ENCODE measurements at regions not wholly inside any gene's neighbourhood (a gene's known extent, or its start where the extent isn't known, plus 50 kb on each side); places are given as distances from the start of the nearest gene placed in this dataset.

DNA sequence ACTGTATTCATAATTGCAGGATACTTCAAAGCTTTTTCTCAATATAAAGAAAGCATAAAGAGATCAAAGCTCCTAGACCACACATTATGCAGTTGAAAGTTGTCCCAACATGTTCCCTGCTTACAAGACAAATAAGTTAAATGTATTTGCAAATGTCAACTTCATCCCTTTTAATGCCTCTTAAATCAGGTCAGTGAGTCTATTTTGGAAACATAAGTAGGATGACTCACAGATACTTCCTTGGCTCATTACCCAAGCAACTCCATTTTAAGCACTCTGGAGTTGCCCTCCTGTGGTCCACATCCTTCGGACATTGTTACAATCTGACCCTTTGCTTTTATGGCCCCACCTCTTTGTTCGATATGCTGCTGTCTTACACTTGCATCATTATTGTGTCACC, 162.0 kb downstream of the FAXC start:
- H3K9me3 ChIP-seq (ENCODE audit: control insufficient read depth, insufficient read depth, low read length) = no peaks in the 10 kb centered on the region
- no peak overlapping the region for H3K4me3 ChIP-seq (ENCODE audit: low read depth, low read length)
- POLR2A ChIA-PET = no interaction called here
- no peaks in the 10 kb centered on the region for H3K27me3 ChIP-seq (ENCODE audit: control insufficient read depth, insufficient read depth, low read length)
- no peak for DNase-seq (ENCODE audit: low read depth, low spot score)
- no peak overlapping the region for H3K27ac ChIP-seq (ENCODE audit: low read depth, low read length)
- CTCF ChIA-PET = no interaction called here
- TF ChIP-seq, protein P1, sequence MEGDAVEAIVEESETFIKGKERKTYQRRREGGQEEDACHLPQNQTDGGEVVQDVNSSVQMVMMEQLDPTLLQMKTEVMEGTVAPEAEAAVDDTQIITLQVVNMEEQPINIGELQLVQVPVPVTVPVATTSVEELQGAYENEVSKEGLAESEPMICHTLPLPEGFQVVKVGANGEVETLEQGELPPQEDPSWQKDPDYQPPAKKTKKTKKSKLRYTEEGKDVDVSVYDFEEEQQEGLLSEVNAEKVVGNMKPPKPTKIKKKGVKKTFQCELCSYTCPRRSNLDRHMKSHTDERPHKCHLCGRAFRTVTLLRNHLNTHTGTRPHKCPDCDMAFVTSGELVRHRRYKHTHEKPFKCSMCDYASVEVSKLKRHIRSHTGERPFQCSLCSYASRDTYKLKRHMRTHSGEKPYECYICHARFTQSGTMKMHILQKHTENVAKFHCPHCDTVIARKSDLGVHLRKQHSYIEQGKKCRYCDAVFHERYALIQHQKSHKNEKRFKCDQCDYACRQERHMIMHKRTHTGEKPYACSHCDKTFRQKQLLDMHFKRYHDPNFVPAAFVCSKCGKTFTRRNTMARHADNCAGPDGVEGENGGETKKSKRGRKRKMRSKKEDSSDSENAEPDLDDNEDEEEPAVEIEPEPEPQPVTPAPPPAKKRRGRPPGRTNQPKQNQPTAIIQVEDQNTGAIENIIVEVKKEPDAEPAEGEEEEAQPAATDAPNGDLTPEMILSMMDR (IDR thresholded peaks at IDR 0.05; ENCODE audit: low read depth, low read length) = no peak

GRCh38 chr6:99186417-99186816, 163.1 kb downstream of the FAXC start:
- POLR2A ChIA-PET = no interaction called here
- no peak overlapping the region for H3K4me3 ChIP-seq (ENCODE audit: low read depth, low read length)
- H3K9me3 ChIP-seq (ENCODE audit: control insufficient read depth, insufficient read depth, low read length) = no peaks in the 10 kb centered on the region
- TF ChIP-seq, protein P1 (IDR thresholded peaks at IDR 0.05; ENCODE audit: low read depth, low read length) = no peak
- DNase-seq (ENCODE audit: low read depth, low spot score) = no peak
- H3K27ac ChIP-seq (ENCODE audit: low read depth, low read length) = no peak overlapping the region
- CTCF ChIA-PET = no interaction called here
- H3K27me3 ChIP-seq (ENCODE audit: control insufficient read depth, insufficient read depth, low read length) = no peaks in the 10 kb centered on the region

DNA sequence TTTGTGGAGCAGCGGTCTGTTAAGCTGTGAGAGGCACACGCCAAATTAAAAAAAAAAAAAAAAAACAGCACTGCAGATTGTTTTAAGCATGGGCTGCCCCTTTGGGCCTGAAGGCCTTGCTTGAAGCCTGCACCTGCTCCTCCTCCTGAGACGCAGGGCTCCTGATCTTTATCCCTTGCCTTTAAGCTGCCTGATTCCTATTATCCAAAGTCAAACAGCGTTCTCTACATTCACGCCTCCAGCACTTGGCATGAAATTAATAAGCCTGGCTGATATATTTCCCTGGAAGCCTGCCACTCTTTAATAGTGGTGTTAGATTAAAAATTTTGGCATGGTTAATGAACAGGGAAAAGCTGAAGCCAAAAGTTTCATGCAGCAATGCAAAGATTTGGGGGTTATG, 163.9 kb downstream of the FAXC start:
- H3K27ac ChIP-seq (ENCODE audit: low read depth, low read length) = no peak overlapping the region
- TF ChIP-seq, protein P1 (IDR thresholded peaks at IDR 0.05; ENCODE audit: low read depth, low read length) = no peak
- DNase-seq (ENCODE audit: low read depth, low spot score) = no peak
- H3K27me3 ChIP-seq (ENCODE audit: control insufficient read depth, insufficient read depth, low read length) = no peaks in the 10 kb centered on the region
- POLR2A ChIA-PET = no interaction called here
- H3K9me3 ChIP-seq (ENCODE audit: control insufficient read depth, insufficient read depth, low read length) = no peaks in the 10 kb centered on the region
- no peak overlapping the region for H3K4me3 ChIP-seq (ENCODE audit: low read depth, low read length)
- CTCF ChIA-PET = no interaction called here

- ChIA-PET POLR2A (no interaction called here), CTCF (no interaction called here)
- Histone ChIP-seq H3K27me3 (ENCODE audit: control insufficient read depth, insufficient read depth, low read length) (no peaks in the 10 kb centered on the region), H3K27ac (ENCODE audit: low read depth, low read length) (no peak overlapping the region), H3K9me3 (ENCODE audit: control insufficient read depth, insufficient read depth, low read length) (no peaks in the 10 kb centered on the region), H3K4me3 (ENCODE audit: low read depth, low read length) (no peak overlapping the region)
- no peak for DNase-seq (ENCODE audit: low read depth, low spot score)
- TF ChIP-seq, protein P1 (IDR thresholded peaks at IDR 0.05; ENCODE audit: low read depth, low read length) = no peak
These were observed 164.8 kb downstream of the FAXC start for GRCh38 chr6:99184696-99185095.

DNA sequence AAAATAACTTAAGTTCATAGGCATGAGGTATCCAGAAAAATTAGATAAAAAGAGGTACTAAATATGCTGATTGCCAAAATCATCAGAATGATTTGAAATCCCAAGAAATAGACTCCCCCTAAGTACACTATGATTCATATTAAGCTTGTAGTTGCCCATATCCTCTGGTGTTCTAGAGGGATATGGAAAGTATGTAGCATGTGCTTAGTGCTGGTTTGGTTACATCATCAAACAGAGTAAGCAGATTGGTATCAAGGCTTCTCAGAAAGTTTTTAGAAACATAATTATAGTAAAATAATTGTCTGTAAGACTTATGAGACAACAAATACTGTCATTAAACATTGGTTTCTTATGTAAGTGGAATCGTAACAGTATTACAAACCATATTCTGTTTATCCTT, 166.4 kb downstream of the FAXC start:
- CTCF ChIA-PET = no interaction called here
- Histone ChIP-seq H3K4me3 (ENCODE audit: low read depth, low read length) (no peak overlapping the region), H3K9me3 (ENCODE audit: control insufficient read depth, insufficient read depth, low read length) (no peaks in the 10 kb centered on the region), H3K27me3 (ENCODE audit: control insufficient read depth, insufficient read depth, low read length) (no peaks in the 10 kb centered on the region), H3K27ac (ENCODE audit: low read depth, low read length) (no peak overlapping the region)
- no peak for DNase-seq (ENCODE audit: low read depth, low spot score)
- TF ChIP-seq, protein P1 (IDR thresholded peaks at IDR 0.05; ENCODE audit: low read depth, low read length) = no peak
- POLR2A ChIA-PET = no interaction called here
